HepG2 (cell line): ENCODE measurements at regions not wholly inside any gene's neighbourhood (a gene's known extent, or its start where the extent isn't known, plus 50 kb on each side); places are given as distances from the start of the nearest gene placed in this dataset.

Source experiments
- CTCF ChIP-seq: sonication (generic); formaldehyde crosslinking; IDR thresholded peaks from 2 replicates; pipeline ENCODE4 v1.5.0; 2020; ENCODE audit warnings: mild to moderate bottlenecking, missing genetic modification reagents, moderate library complexity
- FLYWCH1 ChIP-seq: sonication (generic); formaldehyde crosslinking; IDR thresholded peaks from 2 replicates; pipeline ENCODE4 v1.8.1; 2023; ENCODE audit warnings: mild to moderate bottlenecking, missing genetic modification reagents
- FOSL1 ChIP-seq: sonication (generic); formaldehyde crosslinking; IDR thresholded peaks from 2 replicates; pipeline ENCODE4 v1.9.0; 2021; ENCODE audit warnings: missing genetic modification reagents, borderline replicate concordance
- LCORL ChIP-seq, 2 experiments: fragments of 450-650 bp in 1 of 2; sonication (generic) in 1 of 2; formaldehyde crosslinking in 1 of 2; IDR thresholded peaks; 2 replicates each; pipeline versions ENCODE4 v1.5.0 to v1.6.1; 2017 to 2020; ENCODE audit warnings: antibody characterized with exemption in 1 of 2, missing genetic modification reagents in 1 of 2
- NR2C2 ChIP-seq: sonication (generic); formaldehyde crosslinking; IDR thresholded peaks from 2 replicates; pipeline ENCODE4 v1.4.0; 2020; ENCODE audit warnings: missing genetic modification reagents, mild to moderate bottlenecking, moderate library complexity, borderline replicate concordance
- POLR2A ChIP-seq, 2 experiments: IDR thresholded peaks; 2 replicates each; pipeline ENCODE4 v1.6.1; 2011; ENCODE audit warnings: low read depth in 2 of 2, low read length in 2 of 2, mild to moderate bottlenecking in 1 of 2, moderate library complexity in 1 of 2; ENCODE audit not compliant: insufficient read depth in 1 of 2
- TFDP1 ChIP-seq: IDR thresholded peaks from 2 replicates; pipeline ENCODE4 v1.6.1; 2016; ENCODE audit warnings: missing compliant biosample characterization, missing genetic modification reagents, borderline replicate concordance
- YY1 ChIP-seq: IDR thresholded peaks from 2 replicates; pipeline ENCODE4 v1.6.1; 2011; ENCODE audit warnings: low read length, low read depth, moderate library complexity, mild to moderate bottlenecking; ENCODE audit not compliant: insufficient read depth, insufficient replicate concordance

- TF ChIP-seq POLR2A (IDR thresholded peaks at IDR 0.05; ENCODE audit: insufficient read depth in 1 of 2, low read depth in 2 of 2, low read length in 2 of 2) (no peak), LCORL (IDR thresholded peaks at IDR 0.05) (no peak), LCORL (CRISPR knock-in tag; IDR thresholded peaks at IDR 0.05) (no peak), YY1 (no peak), FLYWCH1 (CRISPR knock-in tag) (no peak), TFDP1 (no peak), CTCF (CRISPR knock-in tag) (no peak), NR2C2 (CRISPR knock-in tag) (no peak), FOSL1 (CRISPR knock-in tag) (no peak)
Observed at GRCh38 chr18:75624869-75625268, 197.4 kb upstream of the SMIM21 start.
